Psoas muscle (tissue), 7 donors: ENCODE measurements at regions not wholly inside any gene's neighbourhood (a gene's known extent, or its start where the extent isn't known, plus 50 kb on each side); places are given as distances from the start of the nearest gene placed in this dataset.

ENCODE experiments used
- ATAC-seq, 4 donors: fragments of 200-7000 bp; cut with Tn5 transposase; one replicate each; pipeline ENCODE4 v1.9.1; 2020; ENCODE audit warnings: moderate library complexity in 3 of 4, mild to moderate bottlenecking in 2 of 4
- DNase-seq, 2 donors: peaks; one replicate each; pipeline ENCODE4 v3.0.0-alpha.2; 2020
- H3K27ac ChIP-seq: fragments of 200-600 bp; one replicate; pipeline ENCODE4 v1.8.0; 2022
- H3K27me3 ChIP-seq, 3 donors: fragments of 200-600 bp in 1 of 3; one replicate each; pipeline versions ENCODE4 v1.6.1 to v1.8.0; 2013 to 2022; ENCODE audit warnings: low read length in 2 of 3, mild to moderate bottlenecking in 2 of 3, moderate library complexity in 1 of 3; ENCODE audit not compliant: insufficient read depth in 3 of 3
- H3K36me3 ChIP-seq, 2 donors: fragments of 200-600 bp in 1 of 2; one replicate each; pipeline versions ENCODE4 v1.6.1 to v1.8.0; 2013 to 2022; ENCODE audit warnings: low read depth in 1 of 2, mild to moderate bottlenecking in 1 of 2, moderate library complexity in 1 of 2; ENCODE audit not compliant: insufficient read depth in 1 of 2
- H3K4me1 ChIP-seq: fragments of 200-600 bp; one replicate; pipeline ENCODE4 v1.8.0; 2022
- H3K4me3 ChIP-seq: fragments of 200-600 bp; one replicate; pipeline ENCODE4 v1.8.0; 2022; ENCODE audit warnings: mild to moderate bottlenecking
- H3K9me3 ChIP-seq: fragments of 200-600 bp; one replicate; pipeline ENCODE4 v1.8.0; 2022
- WGBS, 3 donors: extraction: QIAGEN DNeasy Blood & Tissue Kit; methylation state at CpG; one replicate each; pipeline versions ENCODE4 v1.1.6 to v1.1.7; 2013; 5-methylcytosine and 5-hydroxymethylcytosine counted together
- intact Hi-C, 2 donors: fragments of 100-400 bp; cut with DNase I; formaldehyde crosslinking; loops; one replicate each; pipeline versions ENCODE4 v1.11.0 to v1.14.2; 2022
- TF ChIP-seq, protein P1 (sequence below): fragments of 200-600 bp; IDR thresholded peaks from one replicate; pipeline ENCODE4 v1.8.0; 2022; ENCODE audit warnings: antibody characterized with exemption
- donor health status: healthy with polysubstance abuse.
- donor health status: DM: no; HTN: no; CAD: no; lungs with moderate emphysema.
- donor health status: Bipolar disorder and iron deficiency.
- donor health status: healthy.
- donor health status: DM: yes; HTN: yes; CAD: no.
- donor health status: DM: no; HTN: no; CAD: no.
- donor health status: DM: yes; HTN: yes; CAD: no.

DNA sequence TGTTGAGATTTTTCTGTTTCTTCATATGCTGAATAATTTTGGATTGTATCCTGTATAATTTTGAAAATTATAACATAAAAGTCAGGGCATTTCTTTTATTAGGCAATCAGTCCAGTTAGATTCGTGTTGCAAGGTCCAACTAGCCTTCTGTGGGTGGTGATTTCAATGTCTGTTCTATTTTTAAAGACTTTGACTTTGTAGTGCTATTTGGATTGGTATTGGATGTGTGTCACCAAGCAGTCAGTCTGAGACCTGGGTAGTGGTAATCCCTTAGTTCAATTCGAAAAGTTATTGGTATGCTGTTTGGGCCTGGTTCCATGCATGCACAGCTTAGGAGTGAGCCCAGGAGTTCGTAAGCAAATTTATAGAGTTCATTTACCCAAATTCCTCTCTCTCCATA is 82.2 kb downstream of the EPDR1 start:
- intact Hi-C loops = loop anchor here in 1 of 2 donors (10.0 kb wide), 1 partner anchor 88 kb away; the partner anchor contains the start of gene SFRP4
- no peak for DNase-seq
- WGBS, 3 donors = 18 to 32% (median 22%) methylated on average over 3 of the region's 3 CpGs
- Histone ChIP-seq H3K9me3 (no peaks in the 10 kb centered on the region), H3K4me1 (peaks cover 25% of the 10 kb centered on the region), H3K27ac (no peak overlapping the region), H3K36me3 (no peaks in the 10 kb centered on the region), H3K4me3 (peak overlapping the region; percentile 11), H3K27me3 (no peaks in the 10 kb centered on the region)
- TF ChIP-seq, protein P1, sequence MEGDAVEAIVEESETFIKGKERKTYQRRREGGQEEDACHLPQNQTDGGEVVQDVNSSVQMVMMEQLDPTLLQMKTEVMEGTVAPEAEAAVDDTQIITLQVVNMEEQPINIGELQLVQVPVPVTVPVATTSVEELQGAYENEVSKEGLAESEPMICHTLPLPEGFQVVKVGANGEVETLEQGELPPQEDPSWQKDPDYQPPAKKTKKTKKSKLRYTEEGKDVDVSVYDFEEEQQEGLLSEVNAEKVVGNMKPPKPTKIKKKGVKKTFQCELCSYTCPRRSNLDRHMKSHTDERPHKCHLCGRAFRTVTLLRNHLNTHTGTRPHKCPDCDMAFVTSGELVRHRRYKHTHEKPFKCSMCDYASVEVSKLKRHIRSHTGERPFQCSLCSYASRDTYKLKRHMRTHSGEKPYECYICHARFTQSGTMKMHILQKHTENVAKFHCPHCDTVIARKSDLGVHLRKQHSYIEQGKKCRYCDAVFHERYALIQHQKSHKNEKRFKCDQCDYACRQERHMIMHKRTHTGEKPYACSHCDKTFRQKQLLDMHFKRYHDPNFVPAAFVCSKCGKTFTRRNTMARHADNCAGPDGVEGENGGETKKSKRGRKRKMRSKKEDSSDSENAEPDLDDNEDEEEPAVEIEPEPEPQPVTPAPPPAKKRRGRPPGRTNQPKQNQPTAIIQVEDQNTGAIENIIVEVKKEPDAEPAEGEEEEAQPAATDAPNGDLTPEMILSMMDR = no peak
- peak; percentile 74 to 87 (median 82) for ATAC-seq

DNA sequence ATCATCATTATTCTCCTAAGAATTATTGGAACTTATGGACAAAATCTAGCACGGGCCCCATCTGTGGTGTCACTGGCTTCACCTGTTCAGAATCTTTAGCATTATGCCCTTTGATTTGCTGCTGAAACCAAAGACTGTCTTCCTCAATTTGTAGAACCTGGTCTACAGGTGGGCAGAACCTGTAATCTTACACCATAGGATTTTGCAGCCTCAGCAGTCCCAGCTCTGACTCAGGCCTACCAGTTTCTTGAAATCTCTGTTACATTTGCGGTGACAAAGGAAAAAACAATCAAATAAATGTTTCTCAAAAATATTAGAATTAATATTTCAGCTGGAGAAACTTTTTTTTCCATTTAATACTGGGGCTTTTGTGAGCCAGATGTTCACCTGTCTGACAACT is 86.1 kb downstream of the EPDR1 start:
- ATAC-seq = no peak
- 86 to 92% (median 89%) methylated on average over 2 of the region's 2 CpGs for WGBS, 3 donors

DNA sequence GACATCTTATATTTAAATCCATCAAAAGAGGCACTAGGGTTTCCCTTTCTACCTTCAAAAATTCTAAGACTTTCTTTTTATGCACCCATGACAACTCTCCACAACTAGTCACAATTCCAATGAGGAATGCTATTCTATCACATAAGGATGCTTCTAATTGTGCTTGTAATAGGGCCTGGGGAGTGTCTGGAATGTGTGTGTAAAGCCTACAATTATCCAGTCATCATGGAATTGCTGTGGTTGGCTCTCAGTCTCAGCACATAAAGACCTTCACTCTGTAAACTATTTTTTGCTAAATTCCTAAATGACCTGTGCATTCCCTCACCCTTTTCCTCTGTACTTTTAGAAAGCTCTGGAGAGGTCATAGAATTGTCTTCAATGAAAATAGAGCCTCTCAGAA is 86.7 kb downstream of the EPDR1 start:
- peaks cover 5% of the 10 kb centered on the region for H3K4me1 ChIP-seq

More for the DNA sequence above, 86.1 kb downstream of the EPDR1 start:
- Histone ChIP-seq H3K27me3 (no peaks in the 10 kb centered on the region), H3K4me3 (no peak overlapping the region), H3K4me1 (peaks cover 5% of the 10 kb centered on the region), H3K36me3 (no peaks in the 10 kb centered on the region), H3K27ac (no peak overlapping the region), H3K9me3 (peaks cover 12% of the 10 kb centered on the region)
- DNase-seq = no peak
- intact Hi-C loops = loop anchor here in 1 of 2 donors (10.0 kb wide), 1 partner anchor 92 kb away; the partner anchor contains the start of gene SFRP4
- TF ChIP-seq, protein P1 = no peak

DNA sequence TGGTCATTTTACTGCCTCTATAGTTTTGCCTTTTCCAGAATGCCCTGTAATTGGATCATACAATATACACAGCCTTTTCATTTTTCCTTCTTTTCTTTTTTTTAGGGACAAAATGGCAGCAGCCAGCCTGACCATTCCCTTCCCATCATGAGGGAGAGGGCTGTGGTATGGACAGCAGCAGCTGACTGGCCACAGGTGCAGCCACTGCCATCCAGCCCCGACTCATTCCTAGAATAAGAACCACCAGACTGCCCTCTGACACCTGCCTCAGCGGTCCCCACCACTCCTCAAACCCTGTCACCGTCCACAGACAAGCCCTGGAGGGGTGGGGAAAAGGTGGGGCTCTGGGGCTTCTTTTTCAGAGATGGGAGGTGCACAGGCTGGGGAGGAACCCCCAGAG is 92.8 kb downstream of the EPDR1 start:
- Histone ChIP-seq H3K4me1 (no peaks in the 10 kb centered on the region), H3K36me3 (no peaks in the 10 kb centered on the region), H3K9me3 (peaks cover 12% of the 10 kb centered on the region), H3K27ac (no peak overlapping the region), H3K4me3 (no peak overlapping the region), H3K27me3 (no peaks in the 10 kb centered on the region)
- ATAC-seq = no peak
- intact Hi-C loops = no loop called here
- TF ChIP-seq, protein P1 = no peak
- DNase-seq = no peak
- 51 to 71% (median 68%) methylated on average over 3 of the region's 3 CpGs for WGBS, 3 donors

More for the DNA sequence above, 86.7 kb downstream of the EPDR1 start:
- DNase-seq = no peak
- TF ChIP-seq, protein P1 = no peak
- no peak overlapping the region for H3K4me3 ChIP-seq
- no peaks in the 10 kb centered on the region for H3K27me3 ChIP-seq
- H3K36me3 ChIP-seq = no peaks in the 10 kb centered on the region
- ATAC-seq = no peak
- intact Hi-C loops = loop anchor here in 1 of 2 donors (10.0 kb wide), 1 partner anchor 92 kb away; the partner anchor contains the start of gene SFRP4
- H3K9me3 ChIP-seq = peaks cover 12% of the 10 kb centered on the region
- no peak overlapping the region for H3K27ac ChIP-seq

DNA sequence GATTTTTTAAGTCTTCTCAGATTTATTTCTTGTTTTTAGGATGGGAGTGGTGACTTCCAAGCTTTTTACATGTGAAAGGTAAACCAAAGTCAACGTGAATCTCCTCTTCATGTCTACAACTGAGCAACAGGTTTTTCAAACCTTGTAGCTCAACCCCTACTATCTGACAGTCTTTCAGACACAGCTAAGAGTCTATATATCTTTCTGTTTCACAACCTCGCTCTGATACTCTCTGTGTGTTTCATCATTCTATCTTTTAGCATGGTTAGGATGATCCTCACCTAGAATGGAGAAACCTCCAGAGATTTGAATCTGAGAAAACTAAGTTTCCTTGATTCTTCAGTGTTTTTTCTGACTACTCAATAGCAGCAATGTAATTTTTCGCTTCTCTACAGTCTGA is 96.1 kb downstream of the EPDR1 start:
- Histone ChIP-seq H3K27me3 (peaks cover 0 to 2% (median 0%) of the 10 kb centered on the region in 3 donors), H3K4me3 (no peak overlapping the region), H3K4me1 (no peaks in the 10 kb centered on the region), H3K27ac (no peak overlapping the region), H3K9me3 (no peaks in the 10 kb centered on the region), H3K36me3 (no peaks in the 10 kb centered on the region)
- 86 to 97% (median 88%) methylated on average over 3 of the region's 3 CpGs for WGBS, 3 donors
- DNase-seq = no peak
- intact Hi-C loops = no loop called here
- no peak for ATAC-seq
- TF ChIP-seq, protein P1 = no peak
